HL-60/S4 treated with retinoic acid at 250 ng/mL for 4 days and 3 days (cell line): ENCODE measurements at regions not wholly inside any gene's neighbourhood (a gene's known extent, or its start where the extent isn't known, plus 50 kb on each side); places are given as distances from the start of the nearest gene placed in this dataset.

Source experiments
- in situ Hi-C: fragments of 300-500 bp; cut with MboI; formaldehyde crosslinking; loops from 2 replicates; pipeline ENCODE4 v1.7.0; 2022; ENCODE audit warnings: low sequenced_read_pairs

- in situ Hi-C loops = no loop called here
Measured at GRCh38 chr2:145316496-145316895, 796.6 kb upstream of the ZEB2 start.

GRCh38 chr2:145315053-145315452, 795.1 kb upstream of the ZEB2 start:
- in situ Hi-C loops = no loop called here

GRCh38 chr2:145314119-145314633, 794.3 kb upstream of the ZEB2 start:
- in situ Hi-C loops = no loop called here

GRCh38 chr2:145305889-145306288, 786.0 kb upstream of the ZEB2 start:
- in situ Hi-C loops = no loop called here

- in situ Hi-C loops = no loop called here
Measured at GRCh38 chr2:145304501-145304900, 784.6 kb upstream of the ZEB2 start.

GRCh38 chr2:145303536-145303935, 783.6 kb upstream of the ZEB2 start:
- in situ Hi-C loops = no loop called here

GRCh38 chr2:145302886-145303285, 783.0 kb upstream of the ZEB2 start:
- in situ Hi-C loops = no loop called here

- in situ Hi-C loops = no loop called here
Measured at GRCh38 chr2:145302451-145302850, 782.5 kb upstream of the ZEB2 start.

- in situ Hi-C loops = no loop called here
Measured at GRCh38 chr2:145299368-145299767, 779.4 kb upstream of the ZEB2 start.

- in situ Hi-C loops = no loop called here
Measured at GRCh38 chr2:145292166-145292565, 772.2 kb upstream of the ZEB2 start.

- in situ Hi-C loops = no loop called here
Measured at GRCh38 chr2:145290986-145291385, 771.1 kb upstream of the ZEB2 start.

- in situ Hi-C loops = no loop called here
Measured at GRCh38 chr2:145289946-145290345, 770.0 kb upstream of the ZEB2 start.

- in situ Hi-C loops = no loop called here
Measured at GRCh38 chr2:145288650-145289496, 769.0 kb upstream of the ZEB2 start.

- in situ Hi-C loops = no loop called here
Measured at GRCh38 chr2:145287736-145288135, 767.8 kb upstream of the ZEB2 start.

GRCh38 chr2:145286716-145287275, 766.9 kb upstream of the ZEB2 start:
- in situ Hi-C loops = no loop called here

GRCh38 chr2:145284551-145284950, 764.6 kb upstream of the ZEB2 start:
- in situ Hi-C loops = no loop called here

- in situ Hi-C loops = no loop called here
Measured at GRCh38 chr2:145283131-145283530, 763.2 kb upstream of the ZEB2 start.

GRCh38 chr2:145277922-145278321, 758.0 kb upstream of the ZEB2 start:
- in situ Hi-C loops = no loop called here

GRCh38 chr2:145273840-145274239, 753.9 kb upstream of the ZEB2 start:
- in situ Hi-C loops = no loop called here

GRCh38 chr2:145268931-145269330, 749.0 kb upstream of the ZEB2 start:
- in situ Hi-C loops = no loop called here

- in situ Hi-C loops = no loop called here
Measured at GRCh38 chr2:145267451-145267850, 747.5 kb upstream of the ZEB2 start.

- in situ Hi-C loops = no loop called here
Measured at GRCh38 chr2:145265244-145265643, 745.3 kb upstream of the ZEB2 start.
